ENCODE measurements at regions not wholly inside any gene's neighbourhood (a gene's known extent, or its start where the extent isn't known, plus 50 kb on each side); places are given as distances from the start of the nearest gene placed in this dataset.

GRCh38 chr2:180653481-180653880 lies 326.9 kb upstream of the UBE2E3 start:
- TF ChIP-seq, protein P1, sequence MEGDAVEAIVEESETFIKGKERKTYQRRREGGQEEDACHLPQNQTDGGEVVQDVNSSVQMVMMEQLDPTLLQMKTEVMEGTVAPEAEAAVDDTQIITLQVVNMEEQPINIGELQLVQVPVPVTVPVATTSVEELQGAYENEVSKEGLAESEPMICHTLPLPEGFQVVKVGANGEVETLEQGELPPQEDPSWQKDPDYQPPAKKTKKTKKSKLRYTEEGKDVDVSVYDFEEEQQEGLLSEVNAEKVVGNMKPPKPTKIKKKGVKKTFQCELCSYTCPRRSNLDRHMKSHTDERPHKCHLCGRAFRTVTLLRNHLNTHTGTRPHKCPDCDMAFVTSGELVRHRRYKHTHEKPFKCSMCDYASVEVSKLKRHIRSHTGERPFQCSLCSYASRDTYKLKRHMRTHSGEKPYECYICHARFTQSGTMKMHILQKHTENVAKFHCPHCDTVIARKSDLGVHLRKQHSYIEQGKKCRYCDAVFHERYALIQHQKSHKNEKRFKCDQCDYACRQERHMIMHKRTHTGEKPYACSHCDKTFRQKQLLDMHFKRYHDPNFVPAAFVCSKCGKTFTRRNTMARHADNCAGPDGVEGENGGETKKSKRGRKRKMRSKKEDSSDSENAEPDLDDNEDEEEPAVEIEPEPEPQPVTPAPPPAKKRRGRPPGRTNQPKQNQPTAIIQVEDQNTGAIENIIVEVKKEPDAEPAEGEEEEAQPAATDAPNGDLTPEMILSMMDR (conservative IDR thresholded peaks at IDR 0.05), result no peak
- no peak for TF ChIP-seq ZFX (IDR thresholded peaks at IDR 0.05)

All from C4-2B (cell line).